OCI-LY1 (cell line): ENCODE measurements at regions not wholly inside any gene's neighbourhood (a gene's known extent, or its start where the extent isn't known, plus 50 kb on each side); places are given as distances from the start of the nearest gene placed in this dataset.

Experiments used
- H2AFZ ChIP-seq: fragments of 200-600 bp; sonication (generic), shearing (Covaris generic); 2 replicates; pipeline ENCODE4 v1.6.0; 2014; ENCODE audit warnings: antibody characterized with exemption, mild to moderate bottlenecking, low read length
- H3F3A ChIP-seq: fragments of 200-600 bp; sonication (generic), shearing (Covaris generic); 2 replicates; pipeline ENCODE4 v1.6.0; 2014; ENCODE audit warnings: mild to moderate bottlenecking, antibody characterized with exemption, low read length, moderate library complexity; ENCODE audit not compliant: insufficient read depth
- H3K27ac ChIP-seq: fragments of 200-600 bp; sonication (generic); 2 replicates; pipeline ENCODE4 v1.5.1; 2014; ENCODE audit warnings: low read length, mixed run types, mild to moderate bottlenecking, low read depth; ENCODE audit not compliant: poor library complexity, severe bottlenecking
- H3K27me3 ChIP-seq: fragments of 200-600 bp; sonication (generic); 2 replicates; pipeline ENCODE4 v1.6.0; 2014; ENCODE audit warnings: antibody characterized with exemption, mild to moderate bottlenecking, low read length, moderate library complexity; ENCODE audit not compliant: insufficient read depth
- H3K36me3 ChIP-seq: fragments of 200-600 bp; sonication (generic); 2 replicates; pipeline ENCODE4 v1.6.1; 2014; ENCODE audit warnings: mild to moderate bottlenecking, antibody characterized with exemption, low read length, moderate library complexity, mixed read lengths; ENCODE audit not compliant: insufficient read depth
- H3K4me1 ChIP-seq: fragments of 200-600 bp; sonication (generic); 2 replicates; pipeline ENCODE4 v1.5.1; 2014; ENCODE audit warnings: mild to moderate bottlenecking, low read length, moderate library complexity; ENCODE audit not compliant: insufficient read depth, severe bottlenecking
- H3K4me2 ChIP-seq: fragments of 200-600 bp; sonication (generic), shearing (Covaris generic); 2 replicates; pipeline ENCODE4 v1.6.1; 2014; ENCODE audit warnings: low read length
- H3K4me3 ChIP-seq: fragments of 200-600 bp; sonication (generic); 2 replicates; pipeline ENCODE4 v1.5.1; 2014; ENCODE audit warnings: low read length, low read depth, mild to moderate bottlenecking, mixed read lengths; ENCODE audit not compliant: poor library complexity, severe bottlenecking
- H3K79me2 ChIP-seq: fragments of 200-600 bp; shearing (Covaris generic); 2 replicates; pipeline ENCODE4 v1.6.1; 2016; ENCODE audit warnings: mixed run types, low read length, mixed read lengths; ENCODE audit not compliant: insufficient read depth
- H3K9ac ChIP-seq: fragments of 200-600 bp; sonication (generic), shearing (Covaris generic); 2 replicates; pipeline ENCODE4 v1.6.1; 2014; ENCODE audit warnings: mild to moderate bottlenecking, low read length, mixed read lengths
- H3K9me2 ChIP-seq: fragments of 200-600 bp; sonication (generic), shearing (Covaris generic); 2 replicates; pipeline ENCODE4 v1.6.1; 2014; ENCODE audit warnings: low read depth, mild to moderate bottlenecking, low read length, mixed read lengths
- H3K9me3 ChIP-seq: fragments of 200-600 bp; shearing (Covaris generic); 2 replicates; pipeline ENCODE4 v1.6.1; 2014; ENCODE audit warnings: low read length, mixed read lengths
- H4K20me1 ChIP-seq: fragments of 200-600 bp; sonication (generic), shearing (Covaris generic); 2 replicates; pipeline ENCODE4 v1.6.0; 2016; ENCODE audit warnings: mild to moderate bottlenecking, low read length; ENCODE audit not compliant: insufficient read depth
- EZH2 ChIP-seq: fragments of 200-600 bp; sonication (generic), shearing (Covaris generic); IDR thresholded peaks from 2 replicates; pipeline ENCODE4 v1.8.0; 2017; ENCODE audit warnings: borderline replicate concordance, mixed run types, mild to moderate bottlenecking, antibody characterized with exemption, low read length, moderate library complexity, mixed read lengths
- TF ChIP-seq, protein P1 (sequence below): fragments of 200-600 bp; sonication (generic), shearing (Covaris generic); IDR thresholded peaks from 2 replicates; pipeline ENCODE4 v1.5.1; 2017; ENCODE audit warnings: mild to moderate bottlenecking, antibody characterized with exemption, low read length, moderate library complexity, mixed read lengths

DNA sequence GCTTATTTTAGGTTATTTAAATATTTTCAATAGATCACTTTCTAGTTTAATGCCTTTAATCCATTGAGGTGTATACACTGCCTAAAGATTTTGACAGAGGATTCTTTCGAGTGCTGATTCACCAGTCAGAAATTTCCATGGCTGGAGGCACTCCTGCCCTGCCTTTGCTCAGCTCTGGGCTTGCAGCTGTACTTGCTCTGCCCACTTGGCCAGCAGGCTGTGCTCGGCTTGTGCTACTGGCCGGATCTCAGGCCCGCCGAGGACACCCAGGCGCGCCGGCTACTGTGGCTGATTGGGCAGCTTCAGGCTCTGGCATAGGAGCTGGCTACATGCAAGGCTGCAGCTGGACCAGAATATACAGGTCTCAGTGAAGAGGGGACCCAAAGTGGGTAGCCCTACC lies 675.1 kb upstream of the MMS22L start:
- Histone ChIP-seq H3K4me1 (no peaks in the 10 kb centered on the region), H3K4me3 (no peak overlapping the region), H3K9me3 (no peaks in the 10 kb centered on the region), H3K36me3 (no peaks in the 10 kb centered on the region), H3F3A (no peaks in the 10 kb centered on the region), H3K79me2 (no peaks in the 10 kb centered on the region), H4K20me1 (no peaks in the 10 kb centered on the region), H3K27ac (no peak overlapping the region), H3K4me2 (no peak overlapping the region), H2AFZ (no peak overlapping the region), H3K9me2 (no peaks in the 10 kb centered on the region), H3K27me3 (no peaks in the 10 kb centered on the region), H3K9ac (no peak overlapping the region)
- no peak for TF ChIP-seq EZH2
- TF ChIP-seq, protein P1, sequence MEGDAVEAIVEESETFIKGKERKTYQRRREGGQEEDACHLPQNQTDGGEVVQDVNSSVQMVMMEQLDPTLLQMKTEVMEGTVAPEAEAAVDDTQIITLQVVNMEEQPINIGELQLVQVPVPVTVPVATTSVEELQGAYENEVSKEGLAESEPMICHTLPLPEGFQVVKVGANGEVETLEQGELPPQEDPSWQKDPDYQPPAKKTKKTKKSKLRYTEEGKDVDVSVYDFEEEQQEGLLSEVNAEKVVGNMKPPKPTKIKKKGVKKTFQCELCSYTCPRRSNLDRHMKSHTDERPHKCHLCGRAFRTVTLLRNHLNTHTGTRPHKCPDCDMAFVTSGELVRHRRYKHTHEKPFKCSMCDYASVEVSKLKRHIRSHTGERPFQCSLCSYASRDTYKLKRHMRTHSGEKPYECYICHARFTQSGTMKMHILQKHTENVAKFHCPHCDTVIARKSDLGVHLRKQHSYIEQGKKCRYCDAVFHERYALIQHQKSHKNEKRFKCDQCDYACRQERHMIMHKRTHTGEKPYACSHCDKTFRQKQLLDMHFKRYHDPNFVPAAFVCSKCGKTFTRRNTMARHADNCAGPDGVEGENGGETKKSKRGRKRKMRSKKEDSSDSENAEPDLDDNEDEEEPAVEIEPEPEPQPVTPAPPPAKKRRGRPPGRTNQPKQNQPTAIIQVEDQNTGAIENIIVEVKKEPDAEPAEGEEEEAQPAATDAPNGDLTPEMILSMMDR: no peak

DNA sequence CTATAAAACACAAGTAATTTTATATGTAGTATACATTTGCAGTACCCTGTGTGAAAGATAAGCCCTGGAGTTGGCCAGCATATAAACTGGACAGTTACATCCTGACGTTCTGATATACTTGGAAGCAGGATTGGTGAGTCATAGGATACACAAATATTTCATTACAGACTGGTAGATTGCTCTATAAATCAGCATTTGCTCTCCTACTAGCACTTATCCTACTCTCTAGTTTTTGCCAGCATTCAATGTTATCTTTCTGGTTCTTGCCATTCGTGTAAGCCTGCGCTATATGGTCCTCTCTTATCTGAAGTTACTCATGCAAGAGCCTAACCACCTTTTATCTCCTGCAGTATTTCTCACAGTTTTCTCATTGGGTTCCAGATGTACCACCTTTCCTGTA lies 680.2 kb upstream of the MMS22L start:
- no peaks in the 10 kb centered on the region for H3K27me3 ChIP-seq
- no peak overlapping the region for H3K4me2 ChIP-seq
- H2AFZ ChIP-seq: no peak overlapping the region
- TF ChIP-seq, protein P1: no peak
- TF ChIP-seq EZH2: no peak
- no peaks in the 10 kb centered on the region for H3K79me2 ChIP-seq
- no peak overlapping the region for H3K27ac ChIP-seq
- no peak overlapping the region for H3K4me3 ChIP-seq
- H3K9me2 ChIP-seq: no peaks in the 10 kb centered on the region
- no peaks in the 10 kb centered on the region for H3K9me3 ChIP-seq
- no peaks in the 10 kb centered on the region for H3F3A ChIP-seq
- no peaks in the 10 kb centered on the region for H4K20me1 ChIP-seq
- H3K9ac ChIP-seq: no peak overlapping the region
- H3K36me3 ChIP-seq: no peaks in the 10 kb centered on the region
- no peaks in the 10 kb centered on the region for H3K4me1 ChIP-seq

DNA sequence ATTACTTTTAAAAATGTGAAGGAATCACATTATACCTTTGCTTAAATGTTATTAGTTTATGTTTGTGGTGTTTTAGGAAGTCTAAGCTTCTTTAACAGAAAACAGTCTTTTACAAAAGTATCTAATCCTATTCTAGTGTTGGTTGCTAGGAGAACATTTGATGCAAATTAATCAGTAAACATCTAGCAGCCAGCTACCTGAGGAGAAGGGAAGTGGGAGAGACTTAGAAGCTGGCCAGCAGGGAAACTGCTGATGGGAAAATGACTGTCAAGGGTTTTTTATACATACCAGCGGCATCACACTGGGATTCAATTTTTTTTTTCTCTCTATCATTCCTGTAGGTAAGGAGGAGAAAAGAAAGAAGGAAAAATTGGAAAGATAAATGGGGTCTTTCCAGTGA lies 686.0 kb upstream of the MMS22L start:
- no peak overlapping the region for H3K27ac ChIP-seq
- H3K79me2 ChIP-seq: no peaks in the 10 kb centered on the region
- H3K4me1 ChIP-seq: no peaks in the 10 kb centered on the region
- H3K36me3 ChIP-seq: no peaks in the 10 kb centered on the region
- TF ChIP-seq, protein P1: no peak
- no peak for TF ChIP-seq EZH2
- no peak overlapping the region for H2AFZ ChIP-seq
- no peak overlapping the region for H3K4me2 ChIP-seq
- no peak overlapping the region for H3K9ac ChIP-seq
- H3K4me3 ChIP-seq: no peak overlapping the region
- H3K27me3 ChIP-seq: no peaks in the 10 kb centered on the region
- H3F3A ChIP-seq: no peaks in the 10 kb centered on the region
- no peaks in the 10 kb centered on the region for H4K20me1 ChIP-seq
- no peaks in the 10 kb centered on the region for H3K9me2 ChIP-seq
- no peaks in the 10 kb centered on the region for H3K9me3 ChIP-seq
